Activated naive CD4-positive, alpha-beta T cell treated with anti-CD3 and anti-CD28 coated beads, Interleukin-2, amount 10 ng/mL, durations not matched to agents 7 days and 5 days (primary cell): ENCODE measurements at regions not wholly inside any gene's neighbourhood (a gene's known extent, or its start where the extent isn't known, plus 50 kb on each side); places are given as distances from the start of the nearest gene placed in this dataset.

ENCODE experiments used
- CTCF ChIA-PET: fragments of 350-600 bp; sonication (Branson Sonifier 250); formaldehyde crosslinking; loops from one replicate; lab custom pipeline; 2021; ENCODE audit warnings: antibody characterized with exemption; lab: Charles Lee
- DNase-seq: peaks from one replicate; pipeline ENCODE4 v3.0.0-alpha.2; 2020
- H3K27ac Mint-ChIP-seq: one replicate; pipeline ENCODE4 v1.8.0; 2021; ENCODE audit warnings: mild to moderate bottlenecking, moderate library complexity, mixed read lengths
- H3K27me3 Mint-ChIP-seq: one replicate; pipeline ENCODE4 v1.8.0; 2021; ENCODE audit warnings: mild to moderate bottlenecking, mixed read lengths
- H3K36me3 Mint-ChIP-seq: one replicate; pipeline ENCODE4 v1.8.0; 2021; ENCODE audit warnings: mixed read lengths
- H3K4me1 Mint-ChIP-seq: one replicate; pipeline ENCODE4 v1.8.0; 2021; ENCODE audit warnings: mixed read lengths
- H3K4me3 Mint-ChIP-seq: one replicate; pipeline ENCODE4 v1.8.0; 2021; ENCODE audit warnings: mild to moderate bottlenecking, moderate library complexity, mixed read lengths
- H3K9me3 Mint-ChIP-seq: one replicate; pipeline ENCODE4 v1.8.0; 2021; ENCODE audit warnings: mixed read lengths

DNA sequence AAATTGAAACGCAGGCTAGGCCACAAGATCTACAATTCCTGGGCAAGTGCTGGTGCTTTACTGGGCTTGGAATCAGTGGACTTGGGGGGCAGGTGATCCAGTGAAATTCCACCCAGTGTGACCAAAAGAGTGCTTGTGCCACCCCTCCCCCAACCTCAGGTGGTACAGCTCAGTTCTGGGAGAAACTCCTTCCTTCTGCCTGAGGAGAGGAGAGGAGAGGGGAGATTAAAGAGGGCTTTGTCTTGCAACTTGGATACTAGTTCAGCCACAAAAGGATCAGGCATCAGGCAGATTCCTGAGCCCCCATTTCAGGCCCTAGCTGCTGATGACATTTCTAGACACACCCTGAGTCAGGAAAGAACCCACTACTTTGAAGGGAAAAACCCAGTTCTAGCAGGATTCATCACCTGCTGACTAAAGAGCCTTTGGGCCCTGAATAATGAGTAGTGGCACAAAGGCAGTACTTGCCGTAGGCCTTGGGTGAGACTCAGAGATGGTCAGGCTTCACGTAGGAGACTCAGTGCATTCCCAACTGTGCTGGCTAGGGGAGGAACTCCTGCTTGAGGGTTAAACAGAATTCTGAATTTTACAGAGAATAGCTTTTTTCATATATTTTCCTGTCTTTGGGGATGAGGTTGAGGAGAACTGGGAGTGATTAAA lies 446.7 kb downstream of the BMP2 start:
- H3K4me3 Mint-ChIP-seq = no peak overlapping the region
- H3K27me3 Mint-ChIP-seq = no peaks in the 10 kb centered on the region
- H3K4me1 Mint-ChIP-seq = no peaks in the 10 kb centered on the region
- H3K36me3 Mint-ChIP-seq = no peaks in the 10 kb centered on the region
- no peak for DNase-seq
- CTCF ChIA-PET = no interaction called here
- H3K9me3 Mint-ChIP-seq = peaks cover 11% of the 10 kb centered on the region
- H3K27ac Mint-ChIP-seq = no peak overlapping the region

DNA sequence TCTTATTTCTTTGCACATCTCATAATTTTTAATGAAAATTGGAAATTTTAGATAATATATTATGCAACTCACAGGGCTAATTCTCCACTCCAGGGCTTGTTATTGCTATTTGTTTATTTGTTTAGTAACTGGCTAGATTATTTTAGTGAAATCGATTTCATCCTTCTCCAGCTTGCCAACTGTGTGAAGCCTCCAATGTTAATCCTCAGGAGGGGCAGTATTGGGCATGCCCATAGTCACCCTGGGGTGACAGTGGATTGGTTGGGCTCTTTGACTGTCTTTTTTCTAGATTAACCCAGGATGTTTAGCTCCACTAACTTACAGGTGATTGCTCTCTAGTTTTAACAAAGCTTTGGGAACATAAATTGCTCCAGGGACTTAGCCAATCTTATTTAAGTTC lies 450.1 kb downstream of the BMP2 start:
- H3K27me3 Mint-ChIP-seq = no peaks in the 10 kb centered on the region
- no peaks in the 10 kb centered on the region for H3K4me1 Mint-ChIP-seq
- no peak for DNase-seq
- no peaks in the 10 kb centered on the region for H3K36me3 Mint-ChIP-seq
- CTCF ChIA-PET = no interaction called here
- peaks cover 9% of the 10 kb centered on the region for H3K9me3 Mint-ChIP-seq
- H3K27ac Mint-ChIP-seq = no peak overlapping the region
- H3K4me3 Mint-ChIP-seq = no peak overlapping the region

- Mint-ChIP-seq H3K27ac (no peak overlapping the region), H3K4me3 (no peak overlapping the region), H3K9me3 (peaks cover 11% of the 10 kb centered on the region), H3K4me1 (no peaks in the 10 kb centered on the region), H3K36me3 (no peaks in the 10 kb centered on the region), H3K27me3 (no peaks in the 10 kb centered on the region)
- CTCF ChIA-PET = no interaction called here
- no peak for DNase-seq
Measured at GRCh38 chr20:7220755-7221154, 453.3 kb downstream of the BMP2 start.

DNA sequence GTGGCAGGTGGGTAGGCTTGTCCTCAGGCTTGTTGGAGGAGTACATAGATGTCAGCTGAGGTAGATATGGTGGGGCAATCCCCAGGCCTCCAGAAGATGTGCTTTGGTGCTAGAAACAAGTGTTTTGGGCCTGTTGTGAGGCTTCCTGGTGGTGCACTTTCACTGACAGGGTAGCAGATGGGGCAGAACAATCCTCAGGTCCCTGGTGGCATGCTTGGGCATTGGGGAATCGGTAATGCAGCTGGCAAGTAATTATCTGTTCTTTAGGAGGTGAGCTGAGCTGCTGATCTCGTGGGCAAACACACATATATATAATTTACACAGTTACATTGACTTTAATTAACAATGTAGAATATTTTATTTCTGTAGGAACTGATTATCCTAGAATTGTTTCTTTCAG lies 458.7 kb downstream of the BMP2 start:
- DNase-seq = no peak
- H3K9me3 Mint-ChIP-seq = peaks cover 9% of the 10 kb centered on the region
- H3K4me3 Mint-ChIP-seq = no peak overlapping the region
- no peaks in the 10 kb centered on the region for H3K27me3 Mint-ChIP-seq
- H3K27ac Mint-ChIP-seq = no peak overlapping the region
- no peaks in the 10 kb centered on the region for H3K36me3 Mint-ChIP-seq
- no peaks in the 10 kb centered on the region for H3K4me1 Mint-ChIP-seq
- CTCF ChIA-PET = no interaction called here

DNA sequence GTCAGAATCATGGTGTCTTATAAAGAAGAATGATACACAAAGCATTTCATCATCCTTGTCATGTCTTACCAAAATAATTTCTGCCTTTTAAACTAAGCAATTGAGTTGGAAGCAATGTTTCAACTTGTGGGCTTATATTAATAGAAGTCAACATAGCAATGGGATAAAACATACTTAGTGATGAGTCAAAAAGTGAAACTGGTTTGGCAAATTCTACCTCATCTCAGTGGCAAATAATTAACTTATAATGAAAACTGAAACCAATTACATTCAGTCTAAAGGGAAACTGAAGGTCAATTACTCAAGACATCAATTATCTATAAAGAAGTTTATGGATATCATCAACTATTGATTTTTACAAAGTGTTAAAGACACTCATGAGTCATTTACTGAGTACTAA lies 463.8 kb downstream of the BMP2 start:
- CTCF ChIA-PET = no interaction called here
- no peaks in the 10 kb centered on the region for H3K36me3 Mint-ChIP-seq
- H3K4me1 Mint-ChIP-seq = no peaks in the 10 kb centered on the region
- no peak for DNase-seq
- no peak overlapping the region for H3K4me3 Mint-ChIP-seq
- no peaks in the 10 kb centered on the region for H3K27me3 Mint-ChIP-seq
- H3K27ac Mint-ChIP-seq = no peak overlapping the region
- peaks cover 3% of the 10 kb centered on the region for H3K9me3 Mint-ChIP-seq

- H3K27me3 Mint-ChIP-seq = no peaks in the 10 kb centered on the region
- CTCF ChIA-PET = no interaction called here
- peaks cover 2% of the 10 kb centered on the region for H3K9me3 Mint-ChIP-seq
- H3K4me3 Mint-ChIP-seq = no peak overlapping the region
- no peaks in the 10 kb centered on the region for H3K4me1 Mint-ChIP-seq
- no peak overlapping the region for H3K27ac Mint-ChIP-seq
- no peaks in the 10 kb centered on the region for H3K36me3 Mint-ChIP-seq
- no peak for DNase-seq
Measured at GRCh38 chr20:7232796-7233195, 465.3 kb downstream of the BMP2 start.

DNA sequence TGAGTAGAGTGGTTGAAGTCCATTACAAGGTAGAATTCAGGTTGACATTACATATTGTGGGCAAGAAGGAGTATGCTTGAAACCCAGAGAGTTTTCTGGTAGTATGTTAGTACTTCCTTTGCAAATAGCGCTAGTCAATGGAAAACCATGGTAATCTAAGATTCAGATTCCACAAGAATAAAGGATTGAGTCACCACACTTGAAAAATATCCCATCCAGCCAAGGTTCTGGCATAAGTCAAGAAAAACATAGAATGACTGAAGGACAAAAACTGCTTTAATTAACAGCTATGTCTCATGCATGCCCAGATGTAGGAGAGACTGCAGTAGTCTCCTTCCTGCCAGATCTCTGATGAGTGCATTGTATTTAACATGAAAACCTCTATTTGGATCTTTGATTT lies 469.8 kb downstream of the BMP2 start:
- DNase-seq = no peak
- CTCF ChIA-PET = no interaction called here
- Mint-ChIP-seq H3K4me3 (no peak overlapping the region), H3K27me3 (no peaks in the 10 kb centered on the region), H3K36me3 (no peaks in the 10 kb centered on the region), H3K4me1 (no peaks in the 10 kb centered on the region), H3K27ac (no peak overlapping the region), H3K9me3 (peaks cover 13% of the 10 kb centered on the region)

DNA sequence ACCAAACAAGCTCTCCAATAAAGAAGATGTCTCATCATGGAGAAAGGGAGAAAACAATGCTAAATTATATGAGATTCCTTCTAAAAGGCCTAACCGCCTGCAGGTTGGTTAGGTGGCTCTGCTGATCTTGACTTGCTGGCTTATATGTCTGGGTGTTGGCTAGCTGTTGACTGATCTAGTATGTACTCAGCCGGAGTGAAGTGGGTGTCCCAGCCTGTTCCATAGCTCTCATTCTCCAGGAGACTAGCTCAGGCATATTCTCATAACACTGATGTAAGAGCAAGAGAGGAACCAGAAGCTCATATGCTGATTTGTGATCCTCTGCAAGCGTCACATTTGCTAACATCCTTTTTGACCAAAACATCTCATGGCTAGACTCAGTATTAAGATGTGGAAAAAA lies 473.0 kb downstream of the BMP2 start:
- no peak overlapping the region for H3K27ac Mint-ChIP-seq
- no peaks in the 10 kb centered on the region for H3K4me1 Mint-ChIP-seq
- no peaks in the 10 kb centered on the region for H3K36me3 Mint-ChIP-seq
- DNase-seq = no peak
- H3K4me3 Mint-ChIP-seq = no peak overlapping the region
- peaks cover 13% of the 10 kb centered on the region for H3K9me3 Mint-ChIP-seq
- H3K27me3 Mint-ChIP-seq = no peaks in the 10 kb centered on the region
- CTCF ChIA-PET = no interaction called here

GRCh38 chr20:7248281-7249201 lies 481.1 kb downstream of the BMP2 start:
- Mint-ChIP-seq H3K4me3 (no peak overlapping the region), H3K27ac (no peak overlapping the region), H3K4me1 (no peaks in the 10 kb centered on the region), H3K27me3 (no peaks in the 10 kb centered on the region), H3K9me3 (peaks cover 3% of the 10 kb centered on the region), H3K36me3 (no peaks in the 10 kb centered on the region)
- CTCF ChIA-PET = no interaction called here
- no peak for DNase-seq

DNA sequence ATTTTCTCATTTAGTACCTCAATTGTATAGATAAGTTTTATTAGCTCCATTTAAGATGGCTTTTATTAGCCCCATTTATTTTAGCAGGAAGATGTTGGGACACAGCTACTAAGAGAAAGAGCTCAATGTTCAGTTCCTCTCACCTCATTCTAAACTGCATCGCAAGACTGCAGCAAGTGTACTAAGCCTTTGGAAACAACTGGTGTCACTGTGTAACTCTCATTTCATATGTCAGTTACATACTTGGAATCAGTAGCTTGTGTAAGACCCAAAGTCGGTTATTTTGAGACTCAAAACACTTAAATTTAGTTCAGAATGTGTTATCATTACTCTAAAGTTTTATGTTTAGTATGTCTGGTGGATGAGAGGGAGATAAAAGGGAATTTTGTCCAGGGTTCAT lies 482.9 kb downstream of the BMP2 start:
- CTCF ChIA-PET = no interaction called here
- Mint-ChIP-seq H3K36me3 (no peaks in the 10 kb centered on the region), H3K4me3 (no peak overlapping the region), H3K9me3 (peaks cover 5% of the 10 kb centered on the region), H3K27ac (no peak overlapping the region), H3K27me3 (no peaks in the 10 kb centered on the region), H3K4me1 (no peaks in the 10 kb centered on the region)
- DNase-seq = no peak

- Mint-ChIP-seq H3K4me1 (no peaks in the 10 kb centered on the region), H3K36me3 (no peaks in the 10 kb centered on the region), H3K27ac (no peak overlapping the region), H3K4me3 (no peak overlapping the region), H3K9me3 (peaks cover 6% of the 10 kb centered on the region), H3K27me3 (no peaks in the 10 kb centered on the region)
- CTCF ChIA-PET = no interaction called here
- DNase-seq = no peak
Measured at GRCh38 chr20:7257099-7257498, 489.6 kb downstream of the BMP2 start.

DNA sequence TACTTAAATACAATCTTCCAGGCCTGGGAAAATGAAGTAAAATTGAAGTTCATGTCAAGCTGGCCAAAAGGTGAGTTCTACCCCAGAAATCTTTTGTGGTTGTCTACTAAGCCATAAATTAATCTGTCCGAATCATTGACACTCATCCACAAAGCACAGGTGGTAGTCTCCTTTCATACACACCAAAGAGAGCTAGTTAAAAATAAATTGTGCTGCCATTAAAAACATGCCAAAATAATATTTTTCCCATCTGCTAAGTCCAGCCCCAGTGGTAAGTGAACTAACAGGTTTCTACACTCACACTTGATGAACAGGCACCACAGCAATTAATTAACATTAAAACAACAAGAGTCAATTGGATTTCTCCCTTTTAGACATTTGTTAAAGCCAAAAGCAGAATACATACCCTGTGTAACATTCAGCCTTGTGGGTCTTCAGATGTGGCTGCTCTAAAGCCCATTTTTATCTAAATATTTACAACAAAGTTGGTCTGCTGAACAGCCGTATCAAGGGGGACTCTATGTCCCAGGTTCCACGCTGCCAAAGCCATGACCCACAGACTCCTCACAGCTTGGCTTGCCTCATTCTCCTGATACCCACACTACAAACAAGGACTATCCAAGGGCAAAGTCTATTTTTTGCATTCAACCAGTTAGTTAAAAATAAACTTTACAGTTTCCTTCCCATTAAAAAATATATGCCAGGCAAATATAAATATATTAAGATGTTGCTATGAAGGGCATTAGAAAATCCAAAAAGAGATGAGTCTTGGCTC lies 490.4 kb downstream of the BMP2 start:
- H3K4me3 Mint-ChIP-seq = no peak overlapping the region

GRCh38 chr20:7262803-7263202 lies 495.3 kb downstream of the BMP2 start:
- no peak for DNase-seq
- Mint-ChIP-seq H3K4me3 (no peak overlapping the region), H3K36me3 (no peaks in the 10 kb centered on the region), H3K9me3 (no peaks in the 10 kb centered on the region), H3K27me3 (no peaks in the 10 kb centered on the region), H3K27ac (no peak overlapping the region), H3K4me1 (no peaks in the 10 kb centered on the region)
- CTCF ChIA-PET = no interaction called here

More for the DNA sequence above, 490.4 kb downstream of the BMP2 start:
- CTCF ChIA-PET = no interaction called here
- no peak for DNase-seq
- H3K36me3 Mint-ChIP-seq = no peaks in the 10 kb centered on the region
- no peaks in the 10 kb centered on the region for H3K4me1 Mint-ChIP-seq
- no peak overlapping the region for H3K27ac Mint-ChIP-seq
- H3K27me3 Mint-ChIP-seq = no peaks in the 10 kb centered on the region
- peaks cover 6% of the 10 kb centered on the region for H3K9me3 Mint-ChIP-seq

DNA sequence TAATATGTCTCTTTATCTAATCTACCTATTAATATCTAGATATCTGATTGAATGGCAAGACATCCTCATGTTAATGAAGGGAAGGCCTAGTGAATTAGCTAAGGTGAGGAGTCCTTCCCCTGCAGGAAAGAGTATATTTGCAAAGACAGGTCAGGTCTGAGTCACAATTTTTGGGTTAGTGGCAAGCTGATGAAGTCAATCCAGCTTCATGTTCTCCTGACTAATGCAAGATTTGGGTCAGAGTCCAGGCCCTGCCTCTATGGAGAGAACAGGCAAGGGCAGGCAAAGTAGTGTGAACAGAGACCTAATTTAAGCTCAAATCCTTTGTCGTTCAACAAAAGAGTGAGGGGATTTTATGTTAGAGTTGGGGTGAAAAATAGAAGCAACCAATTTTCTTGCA lies 496.7 kb downstream of the BMP2 start:
- Mint-ChIP-seq H3K36me3 (no peaks in the 10 kb centered on the region), H3K9me3 (peaks cover 3% of the 10 kb centered on the region), H3K4me1 (no peaks in the 10 kb centered on the region), H3K4me3 (no peak overlapping the region), H3K27ac (no peak overlapping the region), H3K27me3 (no peaks in the 10 kb centered on the region)
- DNase-seq = no peak
- CTCF ChIA-PET = no interaction called here
